DMS114 treated with DMSO at 0.1 percent for 48 hours (cell line): ENCODE measurements at regions not wholly inside any gene's neighbourhood (a gene's known extent, or its start where the extent isn't known, plus 50 kb on each side); places are given as distances from the start of the nearest gene placed in this dataset.
"Not testable (repeated sequence)": the region's sequence is repeated elsewhere in the genome, so short reads cannot be mapped to it uniquely, and the experiment has no call there.

ENCODE experiments used
- DNase-seq: peaks from one replicate; lab custom pipeline; 2025; ENCODE audit not compliant: unreplicated experiment; lab: John Stamatoyannopoulos, UW

DNA sequence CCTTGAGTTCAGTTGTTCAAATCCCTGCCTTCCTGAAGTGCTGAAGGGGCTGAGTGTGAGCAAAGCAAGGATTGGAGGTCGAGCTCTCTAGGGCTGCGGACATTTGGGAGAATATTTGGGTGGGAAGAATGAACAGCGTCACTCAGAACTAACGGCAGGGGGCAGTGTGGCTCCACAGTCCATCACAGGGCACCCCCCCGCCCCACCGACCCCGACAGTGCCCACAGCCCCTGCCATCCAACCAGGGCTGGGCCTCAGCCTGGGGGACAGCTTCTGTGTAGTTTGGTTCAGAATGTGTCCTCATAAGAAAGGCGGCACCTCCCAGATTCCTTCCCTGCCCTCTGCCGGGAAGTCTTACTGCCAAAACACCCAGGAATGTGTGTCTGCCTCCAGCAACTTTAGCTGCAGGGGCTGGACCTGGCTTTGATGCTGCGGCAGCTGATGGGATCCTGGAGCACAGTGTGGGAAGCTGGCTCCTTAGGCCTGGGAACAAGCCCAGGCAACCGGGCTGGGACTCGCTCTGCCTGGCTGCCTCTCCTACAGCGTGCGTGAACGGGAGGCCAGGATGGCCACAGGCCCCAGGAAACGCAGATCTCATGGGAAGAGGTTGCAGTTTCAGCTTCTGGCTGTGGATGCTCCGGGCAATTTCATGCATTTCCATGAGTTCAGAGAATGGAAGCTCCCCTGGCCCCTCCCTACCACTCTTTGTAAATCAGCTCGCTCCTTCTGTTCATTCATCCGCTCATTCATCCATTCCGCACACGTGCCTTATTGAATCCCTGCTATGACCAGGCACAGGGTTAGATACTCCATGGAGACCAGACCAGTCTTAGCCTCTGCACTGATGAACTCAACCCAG lies 104.9 kb upstream of the TMPRSS2 start:
- peak; percentile 7 for DNase-seq

DNA sequence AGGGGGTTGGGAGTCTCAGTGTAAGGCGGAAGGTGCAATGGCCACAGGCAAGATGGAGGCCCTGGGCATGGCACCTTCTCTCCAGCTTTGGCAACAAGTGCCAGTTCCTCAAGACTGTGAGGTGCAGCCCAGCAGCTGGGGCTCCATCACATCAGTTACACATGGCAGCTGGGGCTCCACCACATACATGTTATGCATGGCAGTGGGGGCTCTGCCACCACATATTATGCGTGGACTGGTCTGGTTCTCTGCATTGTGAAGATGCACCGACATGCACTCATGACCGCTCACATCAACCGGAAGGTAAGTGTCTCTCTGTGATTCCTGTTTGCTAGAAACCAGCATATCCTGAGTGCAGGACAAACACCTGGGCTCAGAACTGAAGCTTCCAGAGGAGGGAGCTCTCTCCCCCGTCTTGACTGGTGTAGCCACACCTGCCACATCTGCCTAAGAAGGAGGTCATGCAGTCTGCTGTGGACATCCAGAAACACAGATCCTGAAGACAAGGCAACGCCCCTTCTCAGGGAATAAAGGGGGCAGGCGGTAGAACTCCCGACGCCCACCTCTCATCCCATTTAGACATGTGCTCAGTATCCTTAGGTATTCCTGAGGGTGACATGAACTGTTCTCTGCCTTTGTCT lies 104.1 kb upstream of the TMPRSS2 start:
- no peak for DNase-seq

DNA sequence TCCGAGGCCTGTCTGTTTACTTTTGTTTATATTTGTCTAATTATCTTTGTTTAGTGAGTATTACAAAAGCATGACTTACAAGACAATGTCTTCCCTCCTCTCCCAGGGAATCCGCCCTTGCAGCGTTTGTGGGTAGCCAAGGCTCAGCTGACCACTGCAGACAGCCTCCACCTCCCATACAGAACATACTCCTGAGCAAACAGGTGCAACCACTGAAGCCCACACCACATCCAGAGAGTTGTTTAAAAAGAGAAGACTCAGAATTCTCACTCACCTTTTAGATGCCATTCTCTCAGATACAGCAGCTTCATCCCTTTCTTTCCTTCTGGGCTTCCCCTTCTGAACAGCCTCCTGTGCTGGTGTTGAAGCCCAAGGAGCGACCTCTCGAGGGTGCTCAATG lies 103.5 kb upstream of the TMPRSS2 start:
- no peak for DNase-seq

DNA sequence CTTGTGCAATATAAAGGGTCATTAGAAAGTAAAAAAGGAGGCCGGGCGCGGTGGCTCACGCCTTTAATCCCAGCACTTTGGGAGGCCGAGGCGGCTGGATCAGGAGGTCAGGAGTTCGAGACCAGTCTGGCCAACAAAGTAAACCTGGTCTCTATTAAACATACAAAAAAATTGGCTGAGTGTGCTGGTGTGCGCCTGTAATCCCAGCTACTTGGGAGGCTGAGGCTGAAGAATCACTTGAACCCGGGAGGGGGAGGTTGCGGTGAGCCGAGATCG lies 102.8 kb upstream of the TMPRSS2 start:
- DNase-seq = not testable (repeated sequence)

DNA sequence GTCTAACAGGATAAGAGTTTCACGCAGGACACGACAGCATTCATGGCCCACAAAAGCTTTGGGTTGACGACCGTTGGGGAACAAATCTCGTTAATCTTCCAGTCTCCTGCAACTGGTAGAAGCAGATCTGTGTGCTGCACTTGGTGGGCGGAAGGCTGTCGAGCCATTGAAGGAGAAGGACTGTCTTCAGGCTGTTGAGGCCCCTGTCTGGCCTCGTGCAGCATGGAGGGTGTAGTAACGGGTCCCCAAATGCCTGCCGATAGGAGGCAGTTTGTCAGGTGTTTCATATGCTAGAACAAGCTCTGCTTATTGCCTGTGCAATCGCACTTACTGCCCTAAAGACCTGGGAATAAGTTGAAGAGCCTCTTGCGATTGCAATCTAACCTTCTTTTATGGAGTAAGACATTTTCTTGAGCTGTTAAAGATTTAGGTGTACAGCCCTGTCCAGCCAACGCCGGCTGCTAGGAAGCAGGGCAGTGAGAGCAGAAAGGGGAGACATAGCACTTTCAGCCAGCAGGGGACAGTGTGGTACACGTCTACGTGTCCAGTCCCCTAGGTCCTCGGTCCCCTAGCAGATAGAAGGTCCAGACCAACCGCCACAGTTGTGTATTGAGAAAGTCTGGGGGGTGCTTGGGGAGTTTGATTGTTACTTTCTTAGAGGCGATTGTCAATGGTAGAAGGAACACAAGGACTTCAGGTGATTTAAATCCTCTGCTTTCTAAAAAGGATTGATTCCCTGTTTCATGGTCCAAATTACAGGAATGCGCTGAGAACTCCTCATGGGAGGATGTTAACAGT lies 102.3 kb upstream of the TMPRSS2 start:
- peak; percentile 0 for DNase-seq

DNA sequence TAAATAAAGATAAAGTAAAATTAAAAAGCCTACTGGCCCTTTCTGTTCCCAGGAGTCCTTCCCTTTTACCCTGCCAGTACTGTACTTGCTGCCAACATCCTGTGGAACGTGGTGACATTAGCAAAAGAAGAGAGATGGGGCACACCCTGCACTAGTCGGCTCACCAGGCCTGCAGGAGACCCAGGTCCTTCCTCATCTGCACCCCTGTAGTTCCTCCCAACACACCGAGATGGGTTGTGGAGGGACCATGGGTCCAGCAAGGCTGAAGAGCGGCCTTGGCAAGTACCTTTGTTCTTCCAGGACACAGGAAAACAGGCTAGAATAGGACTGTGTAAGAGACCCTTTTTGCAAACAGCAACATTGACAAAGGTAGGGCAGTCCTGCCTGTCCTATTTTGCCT lies 98.7 kb upstream of the TMPRSS2 start:
- no peak for DNase-seq

DNA sequence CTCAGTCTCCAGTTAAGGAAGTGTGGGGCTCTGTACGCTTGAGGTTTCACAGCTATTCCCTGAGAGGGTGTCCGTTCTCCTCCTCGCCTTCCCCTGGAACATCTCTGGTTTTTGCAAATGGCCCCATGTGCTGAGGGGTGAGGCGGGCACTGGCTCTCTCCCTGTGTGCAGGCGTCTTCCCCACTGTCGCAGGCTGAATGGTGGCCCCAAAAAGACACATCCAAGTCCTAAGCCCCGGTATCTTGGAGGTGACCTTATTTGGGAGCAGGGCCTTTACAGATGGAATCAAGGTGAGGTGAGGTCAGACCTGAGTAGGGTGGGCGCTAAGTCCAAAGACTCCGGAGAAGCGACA lies 98.0 kb upstream of the TMPRSS2 start:
- no peak for DNase-seq

DNA sequence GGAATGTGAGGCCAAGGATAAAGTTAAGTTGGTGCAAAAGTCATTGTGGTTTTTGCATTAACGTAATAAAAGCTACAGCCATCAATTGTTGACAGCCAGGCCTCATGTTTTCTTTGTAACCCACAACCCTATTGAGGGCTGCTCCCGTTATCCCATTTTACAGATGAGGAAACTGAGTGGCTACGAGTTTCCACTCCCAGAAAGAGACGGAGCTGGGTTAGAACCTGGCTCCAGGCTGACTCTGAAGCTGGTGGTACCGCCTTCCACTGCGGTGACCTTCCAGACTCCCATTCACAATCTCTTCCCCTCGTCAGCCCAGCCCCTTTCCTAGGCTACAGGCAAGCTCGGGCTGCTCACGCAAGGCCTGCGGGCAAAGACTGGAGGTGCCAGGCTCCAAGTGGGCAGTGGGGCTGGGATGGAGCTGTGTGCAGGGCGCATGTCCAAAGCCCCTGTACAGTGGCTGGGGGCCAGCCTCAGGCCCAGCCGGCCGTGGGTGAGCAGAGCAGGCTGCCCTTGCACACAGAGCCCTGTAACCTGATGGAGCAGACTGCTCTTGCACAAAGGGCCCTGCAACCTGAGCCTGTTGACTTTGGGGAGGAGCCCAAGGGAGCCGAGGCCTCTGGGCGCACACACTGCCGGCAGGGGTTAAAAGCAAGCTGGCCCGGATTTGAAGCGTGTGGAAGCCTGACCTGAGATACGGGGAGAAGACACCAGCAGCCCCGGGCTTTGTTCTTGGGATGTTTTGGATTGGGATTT lies 97.4 kb upstream of the TMPRSS2 start:
- DNase-seq = no peak

DNA sequence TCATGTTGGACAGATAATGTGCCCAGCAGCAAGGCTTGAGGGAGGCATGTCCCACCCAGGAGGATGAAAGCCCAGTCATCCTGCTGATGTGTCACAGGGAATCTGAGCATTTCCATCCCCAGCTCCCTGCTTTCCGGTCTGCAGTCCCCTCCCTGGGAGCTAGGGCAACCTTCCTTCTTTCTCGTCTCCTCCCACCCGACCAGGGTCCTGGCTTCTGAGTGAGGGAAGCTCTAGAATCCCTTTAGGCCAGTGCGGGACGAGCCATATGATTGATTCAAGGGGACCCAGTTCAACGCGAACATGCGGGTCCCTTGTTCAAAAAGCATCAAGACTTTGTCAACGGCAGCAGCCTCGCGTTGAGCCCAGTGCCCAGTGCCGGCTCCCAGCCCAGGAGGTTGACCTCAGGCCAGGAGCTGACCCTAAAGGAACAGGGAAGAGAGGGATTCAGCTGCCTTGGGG lies 96.7 kb upstream of the TMPRSS2 start:
- DNase-seq = no peak

DNA sequence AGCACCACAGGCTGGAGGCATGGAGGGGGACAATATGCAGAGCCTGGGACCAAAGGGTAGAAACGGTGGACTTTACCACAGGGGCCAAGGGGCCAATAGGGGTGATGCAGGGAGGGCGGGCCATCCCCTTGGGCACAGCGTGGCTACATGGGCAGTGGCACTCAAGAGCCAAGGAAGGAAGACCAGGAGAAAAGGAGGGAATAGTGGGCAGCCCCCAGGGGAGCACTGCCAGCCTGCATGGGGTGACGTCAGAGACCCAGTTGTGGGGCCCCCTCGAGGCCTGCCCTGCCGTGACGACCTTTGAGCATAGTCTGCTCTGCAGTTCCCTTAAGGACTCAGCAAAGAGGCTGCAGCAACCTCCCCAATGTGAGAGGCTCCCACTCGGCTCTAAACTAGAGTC lies 95.5 kb upstream of the TMPRSS2 start:
- DNase-seq = no peak

DNA sequence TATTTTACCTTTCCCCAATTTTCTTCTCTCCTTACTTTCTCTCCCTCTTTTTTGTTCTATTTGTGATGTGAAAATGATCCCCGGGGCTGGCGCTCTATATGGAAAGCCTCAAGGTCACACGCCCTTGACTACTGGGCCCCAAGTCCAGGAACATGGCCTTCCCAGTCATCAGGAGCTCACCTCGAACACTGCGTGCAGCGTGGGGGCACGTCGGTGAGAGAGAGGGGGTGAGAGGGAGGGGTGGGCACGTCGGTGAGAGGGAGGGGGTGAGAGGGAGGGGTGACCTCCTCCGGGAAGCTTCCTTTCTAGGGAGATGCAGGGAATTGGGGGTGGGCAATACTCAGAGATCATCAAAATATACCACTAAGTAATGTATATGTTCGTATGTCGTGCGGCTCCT lies 94.6 kb upstream of the TMPRSS2 start:
- DNase-seq = no peak

DNA sequence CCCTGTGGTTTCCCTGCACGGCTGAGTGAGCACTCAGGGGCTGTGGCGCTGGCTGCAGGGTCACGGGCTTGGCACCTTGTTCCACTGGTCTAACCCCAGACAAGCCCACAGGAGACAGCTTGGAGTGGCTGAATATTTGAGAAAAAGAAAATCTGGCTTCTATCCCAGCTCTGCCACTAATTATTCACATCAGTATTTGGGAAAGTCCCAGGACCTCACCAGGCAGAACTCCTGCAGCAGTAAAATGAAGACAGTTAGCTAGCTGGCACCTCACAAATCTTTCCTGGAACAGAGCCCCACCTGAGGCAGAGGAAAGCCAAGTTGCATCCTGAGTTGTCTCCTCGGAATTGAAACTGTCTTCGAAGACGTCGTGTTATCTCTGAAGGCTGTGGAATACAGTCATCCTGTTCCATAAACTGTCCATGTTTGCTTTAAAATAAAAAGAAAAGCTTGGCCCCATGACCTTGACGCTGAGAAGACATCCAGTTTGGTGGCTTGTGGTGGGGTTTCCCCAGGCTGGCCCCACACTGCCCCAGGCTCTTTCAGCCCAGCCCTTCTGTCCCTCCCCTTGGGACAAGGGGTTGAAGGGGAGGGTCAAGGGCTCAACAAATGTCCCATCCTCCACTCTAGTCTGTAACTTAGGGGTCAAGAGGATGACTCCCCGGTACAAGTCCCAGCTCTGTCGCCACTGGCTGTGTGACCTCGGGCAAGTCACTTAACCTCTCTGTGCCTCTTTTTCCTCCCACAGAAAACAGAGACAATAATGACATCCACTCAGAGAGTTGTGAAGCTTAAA lies 93.8 kb upstream of the TMPRSS2 start:
- DNase-seq = no peak

DNA sequence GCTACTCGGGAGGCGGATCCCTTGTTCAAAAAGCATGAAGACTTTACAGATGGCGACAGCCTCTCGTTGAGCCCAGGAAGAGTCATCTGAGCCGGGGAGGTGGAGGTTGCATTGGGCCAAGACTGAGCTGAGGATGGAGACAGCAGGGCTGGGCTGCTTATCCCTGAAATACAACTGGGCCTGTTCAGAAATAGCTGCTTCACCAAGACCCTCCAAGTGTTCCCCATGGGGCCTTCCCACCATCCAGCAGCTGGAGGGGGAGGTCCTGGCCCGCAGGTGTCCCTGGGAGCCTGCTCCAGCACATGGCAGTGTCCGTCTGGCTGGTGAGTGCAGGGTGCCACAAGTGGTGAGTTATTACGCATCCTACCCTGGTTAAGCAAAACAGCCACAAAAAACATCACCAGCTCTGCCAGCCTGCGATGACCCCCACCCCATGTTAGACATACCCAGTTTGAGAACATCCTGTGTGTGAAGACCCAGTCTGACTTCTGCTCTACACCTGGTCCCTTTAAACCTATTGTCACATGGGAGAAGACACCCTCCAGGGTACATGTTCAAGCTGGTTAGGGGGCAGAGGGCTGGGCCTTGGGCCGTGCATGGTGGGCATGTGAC lies 93.1 kb upstream of the TMPRSS2 start:
- no peak for DNase-seq

DNA sequence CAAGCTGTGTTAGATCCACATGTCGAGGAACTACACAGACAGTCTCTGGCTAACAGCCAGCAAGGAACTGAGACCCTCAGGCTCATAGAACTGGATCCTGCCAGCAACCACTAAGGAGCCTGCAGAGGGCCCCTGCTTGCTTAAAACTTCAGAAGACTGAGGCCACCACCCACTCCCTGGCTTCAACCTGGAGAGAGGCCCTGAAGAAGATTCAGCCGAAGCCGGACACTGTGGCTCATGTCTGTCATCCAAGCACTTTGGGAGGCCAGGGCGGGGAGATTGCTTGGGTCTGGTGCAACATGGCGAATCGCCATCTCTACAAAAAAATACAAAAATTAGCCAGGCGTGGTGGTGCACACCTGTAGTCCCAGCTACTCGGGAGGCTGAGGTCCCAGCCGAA lies 92.6 kb upstream of the TMPRSS2 start:
- no peak for DNase-seq

DNA sequence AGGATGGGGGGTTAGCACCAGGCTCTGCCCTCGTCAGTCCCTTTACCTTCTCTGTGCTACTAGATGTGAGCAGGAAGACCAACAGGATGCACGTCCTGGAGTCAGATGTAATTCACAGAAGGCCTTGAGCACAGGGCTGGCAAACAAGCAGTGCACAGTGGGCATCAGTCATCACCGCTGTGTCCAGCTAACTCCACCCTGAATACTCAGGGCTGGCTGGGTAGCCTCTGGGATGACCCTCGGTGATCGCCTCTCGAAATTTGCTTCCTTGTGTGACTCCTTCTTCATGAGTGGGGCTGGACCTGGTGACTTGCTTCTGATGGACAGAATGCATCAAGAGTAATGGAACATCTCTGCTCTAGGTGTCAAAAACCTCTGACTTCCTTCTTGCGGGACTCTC lies 92.2 kb upstream of the TMPRSS2 start:
- DNase-seq = no peak

DNA sequence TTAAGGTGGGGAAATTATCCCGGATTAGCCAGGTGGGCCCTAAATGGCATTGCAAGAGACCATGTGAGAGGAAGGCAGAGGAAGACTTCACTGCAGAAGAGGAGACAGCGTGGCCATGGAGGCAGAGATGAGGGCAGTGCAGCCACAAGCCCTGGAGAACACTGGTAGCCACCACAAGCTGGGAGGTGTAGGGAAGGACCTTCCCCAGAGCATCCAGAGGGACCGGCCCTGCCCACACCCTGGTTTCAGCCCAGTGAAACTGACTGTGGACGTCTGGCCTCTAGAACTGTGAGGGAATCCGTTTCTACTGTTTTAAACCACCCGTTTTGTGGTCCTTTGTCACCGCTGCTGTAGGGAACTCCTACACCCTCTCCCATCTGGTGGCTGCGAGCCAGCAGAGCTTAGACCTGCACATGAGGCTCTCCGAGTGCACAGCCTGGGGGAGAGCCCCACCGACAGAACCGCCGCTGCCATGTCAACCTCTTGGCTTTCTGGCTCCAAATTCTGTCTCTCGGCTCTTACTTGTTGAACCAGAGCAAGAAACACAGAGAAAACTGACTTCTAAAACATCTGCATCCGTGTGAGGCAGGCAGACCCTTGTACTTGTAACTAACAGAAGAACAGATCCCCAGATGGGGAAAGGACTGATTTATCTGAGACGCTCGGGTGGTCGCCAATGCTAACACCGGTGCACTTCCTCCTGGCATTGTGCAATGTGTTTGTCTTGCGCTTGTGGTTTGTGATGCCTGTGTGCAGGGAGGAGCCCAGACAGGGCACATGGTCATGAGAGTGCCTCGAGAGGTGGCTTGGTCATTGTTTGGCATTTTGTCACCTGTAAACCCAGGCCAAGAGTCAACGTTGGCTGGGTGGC lies 90.8 kb upstream of the TMPRSS2 start:
- no peak for DNase-seq

DNA sequence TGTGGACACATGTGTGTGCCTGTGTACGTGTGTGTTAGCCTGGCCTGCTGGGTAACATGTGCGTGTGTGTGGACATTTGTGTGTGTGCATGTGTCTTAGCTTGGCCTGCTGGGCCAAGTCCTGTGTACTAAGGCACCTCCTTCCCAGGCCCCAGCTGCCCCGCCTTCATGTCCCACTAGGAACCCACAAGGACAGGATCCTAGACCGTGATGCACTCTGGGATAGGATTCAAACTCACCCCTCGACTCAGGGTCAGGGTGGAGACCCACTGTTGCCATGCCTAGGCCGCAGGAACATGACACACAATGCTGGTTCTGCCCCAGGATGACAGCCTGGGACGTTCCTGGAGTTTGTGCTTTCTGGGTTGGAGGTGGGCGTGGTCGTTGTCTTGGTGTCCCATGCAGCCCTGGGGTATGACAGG lies 89.9 kb upstream of the TMPRSS2 start:
- no peak for DNase-seq

DNA sequence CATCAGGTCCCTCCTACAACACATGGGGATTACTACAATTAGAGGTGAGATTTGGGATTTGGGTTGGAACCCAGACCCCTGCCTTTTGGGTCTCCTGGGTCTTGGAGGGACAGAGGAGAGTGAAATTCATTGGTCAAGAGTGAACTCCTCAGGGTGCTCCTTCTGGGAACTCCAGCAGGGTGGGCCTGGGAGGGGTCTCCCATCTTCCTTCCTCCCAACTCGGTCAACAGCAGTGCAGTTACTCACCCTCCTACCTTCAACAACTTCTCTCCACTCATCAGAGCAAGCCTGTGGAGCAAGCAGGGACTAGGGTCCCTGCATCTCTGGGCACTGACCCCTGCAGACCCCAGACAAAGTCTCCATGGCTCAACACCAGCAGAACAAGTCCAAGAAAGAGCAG lies 89.3 kb upstream of the TMPRSS2 start:
- no peak for DNase-seq

DNA sequence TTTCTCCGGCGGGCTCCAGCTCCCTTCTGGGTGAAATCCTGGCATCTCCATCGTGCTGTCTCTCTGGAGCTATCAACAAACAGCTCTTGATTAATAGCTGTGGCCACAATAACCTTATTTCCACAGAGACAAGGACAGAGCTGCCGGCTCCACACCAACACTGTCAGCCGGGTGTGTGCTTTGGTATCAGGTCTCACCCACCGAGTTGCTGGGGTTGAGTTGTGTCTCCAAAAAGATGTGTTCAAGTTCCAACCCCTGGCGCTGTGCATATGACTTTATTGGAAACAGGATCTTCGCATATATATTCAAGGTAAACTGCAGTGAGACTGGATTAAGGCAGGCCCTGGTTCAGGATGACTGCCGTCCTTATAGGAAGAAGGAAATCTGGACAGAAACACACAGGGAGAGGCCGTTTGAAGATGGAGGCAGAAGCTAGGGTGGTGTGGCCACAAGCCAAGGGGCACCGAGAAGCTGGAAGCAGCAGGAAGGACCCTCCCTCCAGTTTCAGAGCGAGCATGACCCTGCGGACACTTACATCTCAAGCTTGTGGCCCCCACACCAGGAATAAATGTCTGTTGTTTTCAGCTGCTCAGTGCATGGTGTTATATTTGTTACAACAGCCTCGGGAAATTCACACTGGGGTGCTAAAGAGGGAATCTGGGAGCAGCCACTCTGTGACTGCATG lies 88.4 kb upstream of the TMPRSS2 start:
- DNase-seq = no peak
